ENCODE measurements at regions not wholly inside any gene's neighbourhood (a gene's known extent, or its start where the extent isn't known, plus 50 kb on each side); places are given as distances from the start of the nearest gene placed in this dataset.
"Not testable (repeated sequence)": the region's sequence is repeated elsewhere in the genome, so short reads cannot be mapped to it uniquely, and the experiment has no call there.

DNA sequence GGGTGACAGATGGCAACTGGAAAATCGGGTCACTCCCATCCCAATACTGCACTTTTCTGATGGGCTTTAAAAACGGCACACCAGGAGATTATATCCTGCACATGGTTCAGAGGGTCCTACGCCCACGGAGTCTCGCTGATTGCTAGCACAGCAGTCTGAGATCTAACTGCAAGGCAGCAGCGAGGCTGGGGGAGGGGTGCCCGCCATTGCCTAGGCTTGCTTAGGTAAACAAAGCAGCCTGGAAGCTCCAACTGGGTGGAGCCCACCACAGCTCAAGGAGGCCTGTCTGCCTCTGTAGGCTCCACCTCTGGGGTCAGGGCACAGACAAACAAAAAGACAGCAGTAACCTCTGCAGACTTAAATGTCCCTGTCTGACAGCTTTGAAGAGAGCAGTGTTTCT lies 158.7 kb upstream of the MOCS2 start:
- DNase-seq (ENCODE audit: low spot score) = not testable (repeated sequence)

GRCh38 chr5:53275666-53276065 lies 166.1 kb upstream of the MOCS2 start:
- no peak for DNase-seq (ENCODE audit: low spot score)

GRCh38 chr5:53276825-53277224 lies 167.3 kb upstream of the MOCS2 start:
- DNase-seq (ENCODE audit: low spot score) = no peak

DNA sequence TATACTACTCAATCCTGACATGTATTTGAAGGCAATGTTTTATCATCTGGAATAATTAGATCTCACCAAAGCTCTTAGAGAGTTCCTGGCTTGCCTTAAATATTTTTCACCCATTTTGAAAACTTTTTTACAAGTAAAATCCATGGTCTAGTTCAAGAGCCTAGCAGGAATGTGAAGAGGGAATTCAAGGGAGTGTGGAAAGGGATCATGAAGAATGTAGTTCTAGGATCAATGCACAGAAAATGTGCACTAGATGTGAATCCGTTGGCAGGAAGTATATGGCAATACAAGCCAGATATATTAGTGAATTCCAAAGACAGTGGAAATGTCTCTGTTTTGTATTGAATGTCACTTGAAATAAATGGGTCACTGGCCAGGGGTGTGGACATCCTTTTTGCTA lies 167.9 kb upstream of the MOCS2 start:
- no peak for DNase-seq (ENCODE audit: low spot score)

GRCh38 chr5:53287573-53287972 lies 178.0 kb upstream of the MOCS2 start:
- no peak for DNase-seq (ENCODE audit: low spot score)

GRCh38 chr5:53288511-53288910 lies 179.0 kb upstream of the MOCS2 start:
- DNase-seq (ENCODE audit: low spot score) = no peak

- no peak for DNase-seq (ENCODE audit: low spot score)
Observed at GRCh38 chr5:53291047-53291446, 181.5 kb upstream of the MOCS2 start.

DNA sequence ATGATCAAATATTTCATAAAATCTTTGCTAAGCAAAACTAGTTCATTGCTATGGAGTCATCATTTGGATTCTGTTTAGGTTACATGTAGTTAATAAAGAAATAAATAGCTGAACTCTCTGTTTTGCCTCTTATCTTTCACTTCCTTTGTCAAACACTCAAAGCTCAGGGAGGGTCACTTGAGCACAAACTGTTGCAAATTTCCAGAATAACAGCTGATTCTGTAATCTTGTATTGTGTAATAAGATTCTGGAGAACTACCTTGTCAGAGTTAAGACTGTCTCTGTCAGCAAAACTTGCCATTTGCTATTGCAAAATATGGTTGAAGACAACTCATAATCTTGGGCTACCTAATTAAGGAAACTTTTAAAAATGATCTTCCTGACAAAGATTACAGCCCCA lies 182.0 kb upstream of the MOCS2 start:
- DNase-seq (ENCODE audit: low spot score) = no peak

- DNase-seq (ENCODE audit: low spot score) = no peak
Observed at GRCh38 chr5:53298841-53299240, 181.6 kb upstream of the FST start.

- no peak for DNase-seq (ENCODE audit: low spot score)
Observed at GRCh38 chr5:53302529-53302928, 177.9 kb upstream of the FST start.

DNA sequence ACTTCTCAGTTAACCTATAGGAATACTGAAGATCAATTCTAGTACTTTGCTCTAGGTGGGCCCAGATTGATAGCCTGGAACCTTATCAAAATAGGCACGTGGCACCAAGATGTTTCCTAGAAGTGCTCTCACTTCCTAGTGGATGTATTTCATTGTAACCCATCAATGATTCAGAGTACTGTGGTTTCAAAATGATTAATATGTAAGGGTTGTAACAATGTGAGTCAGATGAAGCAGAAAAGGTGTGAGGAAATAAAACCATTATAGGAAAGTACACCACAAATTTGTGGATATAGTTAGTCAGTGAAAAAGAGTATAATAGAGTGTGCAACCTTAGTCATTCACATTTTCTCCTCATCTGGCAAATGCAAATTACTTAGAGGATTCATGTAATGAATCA lies 177.3 kb upstream of the FST start:
- no peak for DNase-seq (ENCODE audit: low spot score)

DNA sequence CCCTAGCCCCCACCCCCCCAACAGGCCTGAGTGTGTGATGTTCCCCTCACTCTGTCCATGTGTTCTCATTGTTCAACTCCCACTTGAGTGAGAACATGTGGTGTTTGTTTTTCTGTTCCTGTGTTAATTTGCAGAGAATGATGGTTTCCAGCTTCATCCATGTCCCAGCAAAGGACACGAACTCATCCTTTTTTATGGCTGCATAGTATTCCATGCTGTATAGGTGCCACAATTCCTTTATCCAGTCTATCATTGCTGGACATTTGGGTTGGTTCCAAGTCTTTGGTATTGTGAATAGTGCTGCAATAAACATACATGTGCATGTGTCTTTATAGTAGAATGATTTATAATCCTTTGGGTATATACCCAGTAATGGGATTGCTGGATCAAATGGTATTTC lies 175.1 kb upstream of the FST start:
- not testable (repeated sequence) for DNase-seq (ENCODE audit: low spot score)

- DNase-seq (ENCODE audit: low spot score) = no peak
Observed at GRCh38 chr5:53309653-53310052, 170.8 kb upstream of the FST start.

GRCh38 chr5:53311681-53312080 lies 168.7 kb upstream of the FST start:
- no peak for DNase-seq (ENCODE audit: low spot score)

DNA sequence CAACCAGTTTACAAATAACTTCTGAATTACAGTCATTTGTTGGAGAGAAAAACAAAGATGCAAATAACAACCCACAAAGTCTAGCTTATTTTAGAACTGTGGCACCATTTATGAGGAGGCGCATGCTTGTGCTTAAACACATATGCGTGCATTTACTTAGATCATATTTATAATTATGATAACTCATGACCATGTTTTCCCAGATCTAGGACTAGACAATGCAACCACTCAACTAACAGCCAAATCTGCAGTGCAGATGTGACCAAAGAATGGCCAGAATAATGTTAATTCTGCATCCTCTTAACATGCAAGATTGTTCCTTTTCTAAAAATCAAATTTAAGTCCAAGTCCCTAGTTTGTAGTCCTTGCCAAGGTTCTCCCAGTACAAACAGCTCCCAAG lies 167.3 kb upstream of the FST start:
- no peak for DNase-seq (ENCODE audit: low spot score)

- DNase-seq (ENCODE audit: low spot score) = no peak
Observed at GRCh38 chr5:53318303-53318702, 162.1 kb upstream of the FST start.

DNA sequence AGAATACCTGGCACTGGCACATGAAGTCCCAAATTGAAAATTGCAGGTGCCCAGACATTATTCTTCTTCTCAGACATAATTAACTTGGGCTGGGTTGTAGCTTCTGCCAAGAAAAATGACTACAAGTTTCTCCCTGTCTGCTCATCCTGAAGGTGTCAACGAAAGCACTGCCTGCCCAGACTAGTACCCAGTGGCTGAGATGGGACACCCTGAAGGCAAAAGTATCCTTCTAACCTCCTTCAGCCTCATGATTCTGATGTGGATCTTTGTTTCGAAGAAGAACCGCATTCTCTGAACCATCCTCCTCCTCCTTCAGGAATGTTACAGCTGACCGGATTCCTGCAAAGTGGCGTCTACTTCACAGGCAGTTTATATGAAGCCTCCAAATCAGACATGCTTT lies 161.1 kb upstream of the FST start:
- no peak for DNase-seq (ENCODE audit: low spot score)

- DNase-seq (ENCODE audit: low spot score) = no peak
Observed at GRCh38 chr5:53321073-53321472, 159.4 kb upstream of the FST start.

- DNase-seq (ENCODE audit: low spot score) = no peak
Observed at GRCh38 chr5:53321721-53322120, 158.7 kb upstream of the FST start.

DNA sequence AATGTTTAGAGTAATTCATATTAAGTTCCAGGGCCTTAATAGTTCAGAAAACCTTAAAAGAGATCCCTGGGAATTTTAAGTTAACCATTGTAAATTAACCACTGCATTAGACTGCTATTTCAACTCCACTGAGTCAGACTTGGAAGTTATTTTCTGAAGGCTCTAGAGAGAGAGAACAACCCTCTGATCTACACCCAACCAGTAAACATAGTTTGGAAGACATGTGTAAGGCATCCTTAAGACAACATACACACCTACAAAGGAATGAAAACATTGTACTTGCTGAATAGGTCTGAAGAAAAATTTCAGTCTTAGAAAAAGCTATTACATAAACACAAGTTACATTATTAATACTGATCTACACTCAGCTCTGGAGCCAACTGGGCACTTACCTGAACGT lies 158.2 kb upstream of the FST start:
- DNase-seq (ENCODE audit: low spot score) = no peak

GRCh38 chr5:53323511-53323910 lies 156.9 kb upstream of the FST start:
- DNase-seq (ENCODE audit: low spot score) = no peak

GRCh38 chr5:53323943-53324642 lies 156.3 kb upstream of the FST start:
- DNase-seq (ENCODE audit: low spot score) = no peak

- no peak for DNase-seq (ENCODE audit: low spot score)
Observed at GRCh38 chr5:53326424-53327153, 153.8 kb upstream of the FST start.

Data from mucosa of gallbladder (tissue), 1 donor.